ENCODE measurements at regions not wholly inside any gene's neighbourhood (a gene's known extent, or its start where the extent isn't known, plus 50 kb on each side); places are given as distances from the start of the nearest gene placed in this dataset.

GRCh38 chr7:70846208-70846607 is 285.7 kb upstream of the GALNT17 start:
- Mint-ChIP-seq H3K27ac (ENCODE audit: unreplicated experiment) (no peak overlapping the region), H3K36me3 (ENCODE audit: low read depth) (no peaks in the 10 kb centered on the region), H3K4me3 (no peak overlapping the region), H3K4me1 (no peaks in the 10 kb centered on the region), H3K9me3 (peaks cover 10% of the 10 kb centered on the region), H3K27me3 (ENCODE audit: low read depth) (no peaks in the 10 kb centered on the region)
- TF ChIP-seq CTCF (conservative IDR thresholded peaks at IDR 0.05): no peak
- no peak for DNase-seq (ENCODE audit: low read depth, low spot score)

- H3K27me3 Mint-ChIP-seq (ENCODE audit: low read depth): no peaks in the 10 kb centered on the region
- H3K27ac Mint-ChIP-seq (ENCODE audit: unreplicated experiment): no peak overlapping the region
- H3K4me3 Mint-ChIP-seq: no peak overlapping the region
- no peak for DNase-seq (ENCODE audit: low read depth, low spot score)
- no peaks in the 10 kb centered on the region for H3K4me1 Mint-ChIP-seq
- no peak for TF ChIP-seq CTCF (conservative IDR thresholded peaks at IDR 0.05)
- H3K36me3 Mint-ChIP-seq (ENCODE audit: low read depth): no peaks in the 10 kb centered on the region
- H3K9me3 Mint-ChIP-seq: peaks cover 7% of the 10 kb centered on the region
Observed at GRCh38 chr7:70849580-70850235, 282.2 kb upstream of the GALNT17 start.

GRCh38 chr7:70855373-70855772 is 276.6 kb upstream of the GALNT17 start:
- H3K4me3 Mint-ChIP-seq: no peak overlapping the region
- no peak overlapping the region for H3K27ac Mint-ChIP-seq (ENCODE audit: unreplicated experiment)
- no peak for TF ChIP-seq CTCF (conservative IDR thresholded peaks at IDR 0.05)
- no peaks in the 10 kb centered on the region for H3K36me3 Mint-ChIP-seq (ENCODE audit: low read depth)
- no peaks in the 10 kb centered on the region for H3K27me3 Mint-ChIP-seq (ENCODE audit: low read depth)
- no peak for DNase-seq (ENCODE audit: low read depth, low spot score)
- no peaks in the 10 kb centered on the region for H3K9me3 Mint-ChIP-seq
- H3K4me1 Mint-ChIP-seq: no peaks in the 10 kb centered on the region

GRCh38 chr7:70856901-70857630 is 274.9 kb upstream of the GALNT17 start:
- TF ChIP-seq CTCF (conservative IDR thresholded peaks at IDR 0.05): peak; percentile 100
- H3K4me1 Mint-ChIP-seq: no peaks in the 10 kb centered on the region
- no peaks in the 10 kb centered on the region for H3K27me3 Mint-ChIP-seq (ENCODE audit: low read depth)

GRCh38 chr7:70857793-70858545 is 274.0 kb upstream of the GALNT17 start:
- Mint-ChIP-seq H3K9me3 (peaks cover 2% of the 10 kb centered on the region), H3K4me3 (no peak overlapping the region), H3K27me3 (ENCODE audit: low read depth) (no peaks in the 10 kb centered on the region), H3K4me1 (no peaks in the 10 kb centered on the region), H3K36me3 (ENCODE audit: low read depth) (no peaks in the 10 kb centered on the region), H3K27ac (ENCODE audit: unreplicated experiment) (no peak overlapping the region)
- DNase-seq (ENCODE audit: low read depth, low spot score): no peak
- no peak for TF ChIP-seq CTCF (conservative IDR thresholded peaks at IDR 0.05)

More at GRCh38 chr7:70856901-70857630, 274.9 kb upstream of the GALNT17 start:
- H3K4me3 Mint-ChIP-seq: no peak overlapping the region
- H3K27ac Mint-ChIP-seq (ENCODE audit: unreplicated experiment): no peak overlapping the region
- H3K9me3 Mint-ChIP-seq: no peaks in the 10 kb centered on the region
- DNase-seq (ENCODE audit: low read depth, low spot score): peak; percentile 95
- H3K36me3 Mint-ChIP-seq (ENCODE audit: low read depth): no peaks in the 10 kb centered on the region

Measured in neural crest cell (in vitro differentiated cells).